ENCODE measurements at regions not wholly inside any gene's neighbourhood (a gene's known extent, or its start where the extent isn't known, plus 50 kb on each side); places are given as distances from the start of the nearest gene placed in this dataset.
"Not testable (repeated sequence)": the region's sequence is repeated elsewhere in the genome, so short reads cannot be mapped to it uniquely, and the experiment has no call there.

GRCh38 chr18:38786906-38787305 is 1221.3 kb upstream of the CELF4 start:
- WGBS, 4 donors: 86 to 91% (median 88%) methylated on average over 1 of the region's 1 CpG

GRCh38 chr18:38771620-38772019 is 1206.0 kb upstream of the CELF4 start:
- H3K9me3 ChIP-seq; H3K4me1 ChIP-seq; H3K27me3 ChIP-seq; ATAC-seq; H3K4me3 ChIP-seq; DNase-seq; H3K27ac ChIP-seq; H3K36me3 ChIP-seq; intact Hi-C loops (cut with DNase I): not testable (repeated sequence)
- 80 to 94% (median 87%) methylated on average over 1 of the region's 1 CpG for WGBS, 4 donors

More at GRCh38 chr18:38786906-38787305, 1221.3 kb upstream of the CELF4 start:
- intact Hi-C loops (cut with DNase I): no loop called here
- no peak for ATAC-seq
- Histone ChIP-seq H3K27ac (no peak overlapping the region), H3K4me1 (no peaks in the 10 kb centered on the region), H3K27me3 (no peaks in the 10 kb centered on the region), H3K9me3 (peaks cover 0 to 9% (median 0%) of the 10 kb centered on the region in 12 donors), H3K36me3 (no peaks in the 10 kb centered on the region), H3K4me3 (no peak overlapping the region)
- TF ChIP-seq CTCF (IDR thresholded peaks at IDR 0.05): no peak
- TF ChIP-seq POLR2A (IDR thresholded peaks at IDR 0.05): no peak
- no peak for DNase-seq

- H3K36me3 ChIP-seq: no peaks in the 10 kb centered on the region
- TF ChIP-seq CTCF (IDR thresholded peaks at IDR 0.05): no peak
- no peak for TF ChIP-seq POLR2A (IDR thresholded peaks at IDR 0.05)
- WGBS, 4 donors: 85 to 100% (median 96%) methylated on average over 1 of the region's 1 CpG
- ATAC-seq: no peak
- H3K4me3 ChIP-seq: no peak overlapping the region
- no peaks in the 10 kb centered on the region for H3K27me3 ChIP-seq
- H3K27ac ChIP-seq: no peak overlapping the region
- H3K9me3 ChIP-seq: peaks cover 0 to 5% (median 0%) of the 10 kb centered on the region in 12 donors
- no peak for DNase-seq
- intact Hi-C loops (cut with DNase I): no loop called here
- H3K4me1 ChIP-seq: no peaks in the 10 kb centered on the region
Measured at GRCh38 chr18:38768504-38768903, 1202.9 kb upstream of the CELF4 start.

GRCh38 chr18:38759457-38759856 is 1193.9 kb upstream of the CELF4 start:
- TF ChIP-seq POLR2A (IDR thresholded peaks at IDR 0.05) (no peak), CTCF (IDR thresholded peaks at IDR 0.05) (no peak)
- no peak for DNase-seq
- intact Hi-C loops (cut with DNase I): loop anchor here in 1 of 10 donors (10.0 kb wide), 1 partner anchor 65 kb away; no protein-coding TSS in a partner anchor
- 91 to 98% (median 95%) methylated on average over 1 of the region's 1 CpG for WGBS, 4 donors
- no peak for ATAC-seq
- Histone ChIP-seq H3K36me3 (no peaks in the 10 kb centered on the region), H3K27ac (no peak overlapping the region), H3K27me3 (no peaks in the 10 kb centered on the region), H3K4me1 (no peaks in the 10 kb centered on the region), H3K4me3 (no peak overlapping the region), H3K9me3 (no peaks in the 10 kb centered on the region)

GRCh38 chr18:38756436-38756835 is 1190.8 kb upstream of the CELF4 start:
- intact Hi-C loops (cut with DNase I): loop anchor here in 1 of 10 donors (10.0 kb wide), 1 partner anchor 62 kb away; no protein-coding TSS in a partner anchor
- WGBS, 4 donors: 82 to 84% (median 84%) methylated on average over 2 of the region's 2 CpGs

More at GRCh38 chr18:38756436-38756835, 1190.8 kb upstream of the CELF4 start:
- ATAC-seq (no peak), DNase-seq (no peak)
- Histone ChIP-seq H3K36me3 (no peaks in the 10 kb centered on the region), H3K4me3 (no peak overlapping the region), H3K27me3 (no peaks in the 10 kb centered on the region), H3K27ac (no peak overlapping the region), H3K4me1 (no peaks in the 10 kb centered on the region), H3K9me3 (no peaks in the 10 kb centered on the region)
- TF ChIP-seq CTCF (IDR thresholded peaks at IDR 0.05) (no peak), POLR2A (IDR thresholded peaks at IDR 0.05) (no peak)
